GM18907 (cell line): ENCODE measurements at regions not wholly inside any gene's neighbourhood (a gene's known extent, or its start where the extent isn't known, plus 50 kb on each side); places are given as distances from the start of the nearest gene placed in this dataset.
A peak's percentile ranks its signal among the peaks of the same experiment; 100 is the strongest.
"Not testable (repeated sequence)": the region's sequence is repeated elsewhere in the genome, so short reads cannot be mapped to it uniquely, and the experiment has no call there.

Source experiments
- ATAC-seq: cut with Tn5 transposase; IDR thresholded peaks from one replicate; pipeline ENCODE4 v1.9.1; 2021; ENCODE audit warnings: mild to moderate bottlenecking, moderate library complexity; ENCODE audit not compliant: unreplicated experiment

- not testable (repeated sequence) for ATAC-seq
Measured at GRCh38 chr3:194056323-194056722, 79.6 kb upstream of the HES1 start.

DNA sequence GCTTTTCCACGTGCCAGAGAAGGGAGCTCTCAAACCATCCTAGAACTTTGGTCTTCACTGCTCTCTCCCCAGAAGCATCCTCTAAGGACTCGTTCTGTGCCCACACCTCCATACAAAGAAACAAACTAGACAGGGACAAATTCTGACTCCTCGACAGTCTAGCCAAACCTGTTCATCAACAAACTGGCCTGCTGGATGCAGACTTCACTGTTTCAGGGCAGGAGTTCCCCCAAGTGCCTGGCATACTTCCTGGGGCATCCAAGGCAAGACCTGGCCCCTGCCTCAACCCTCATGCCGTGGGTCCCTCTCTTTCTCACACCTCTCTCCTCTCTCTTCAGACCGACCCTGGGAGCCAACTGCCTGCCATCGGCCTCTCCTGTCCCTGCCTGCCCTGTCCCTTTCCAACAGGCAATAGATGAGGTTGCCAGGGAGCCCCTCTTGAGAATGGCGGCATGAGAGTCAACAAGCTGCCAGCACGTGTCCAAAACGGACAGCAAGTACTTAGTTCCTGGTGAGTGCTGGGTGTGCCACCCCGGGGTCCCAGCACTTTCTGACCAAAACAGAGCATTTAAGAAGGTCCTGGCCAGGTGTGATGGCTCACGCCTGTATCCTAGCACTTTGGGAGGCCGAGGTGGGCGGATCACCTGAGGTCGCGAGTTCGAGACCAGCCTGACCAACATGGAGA is 79.1 kb upstream of the HES1 start:
- no peak for ATAC-seq

GRCh38 chr3:194057570-194058188 is 78.3 kb upstream of the HES1 start:
- no peak for ATAC-seq

GRCh38 chr3:194058189-194058571 is 77.8 kb upstream of the HES1 start:
- ATAC-seq: peak; percentile 70

DNA sequence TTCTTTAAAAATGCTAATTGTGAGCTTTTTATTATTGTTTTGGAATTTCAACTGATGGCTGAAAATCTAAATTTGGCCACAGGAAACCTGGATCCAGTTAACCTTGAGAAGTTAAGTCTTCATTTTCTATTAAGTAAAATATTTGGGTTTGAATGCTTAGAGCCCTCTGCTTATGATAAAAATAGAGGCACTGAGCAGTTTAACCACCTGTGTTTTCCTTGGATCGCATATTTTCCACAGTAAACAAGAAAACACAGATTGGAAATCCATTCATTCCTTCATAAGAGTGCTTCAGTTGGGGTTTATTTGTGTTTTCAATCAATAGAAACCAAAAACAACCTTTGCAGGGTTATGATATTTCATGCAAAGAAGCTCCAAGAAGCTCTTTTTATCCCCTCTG is 77.2 kb upstream of the HES1 start:
- ATAC-seq: no peak

DNA sequence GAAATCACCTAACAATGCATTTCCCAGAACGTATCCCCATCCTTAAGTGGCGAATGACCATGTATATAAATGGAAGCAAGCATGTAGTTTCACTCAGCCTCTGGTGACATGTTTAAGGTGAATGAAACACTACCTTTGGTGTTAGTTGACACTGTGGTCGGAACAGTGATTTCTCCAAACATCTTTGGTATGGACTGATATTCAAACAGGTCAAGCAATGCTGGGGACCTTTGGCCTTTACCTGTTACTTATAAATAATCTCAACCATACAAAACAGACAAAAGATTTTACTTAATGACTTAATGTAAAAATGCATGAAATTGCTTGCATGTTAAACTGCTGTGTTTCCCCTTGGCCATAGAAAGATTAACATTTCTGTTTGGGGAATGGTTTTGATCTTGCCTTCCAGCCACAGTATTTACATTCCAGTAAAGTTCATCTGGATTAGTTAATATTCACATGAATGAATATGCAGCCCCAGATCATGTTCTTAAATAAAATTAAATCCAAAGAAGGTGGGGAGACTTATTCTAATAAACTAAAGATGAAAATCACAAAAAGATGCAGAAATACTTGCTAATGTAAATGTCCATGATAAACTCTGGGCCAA is 74.4 kb upstream of the HES1 start:
- ATAC-seq: no peak

GRCh38 chr3:194062830-194063229 is 73.1 kb upstream of the HES1 start:
- ATAC-seq: no peak

GRCh38 chr3:194064380-194065332 is 71.3 kb upstream of the HES1 start:
- no peak for ATAC-seq

DNA sequence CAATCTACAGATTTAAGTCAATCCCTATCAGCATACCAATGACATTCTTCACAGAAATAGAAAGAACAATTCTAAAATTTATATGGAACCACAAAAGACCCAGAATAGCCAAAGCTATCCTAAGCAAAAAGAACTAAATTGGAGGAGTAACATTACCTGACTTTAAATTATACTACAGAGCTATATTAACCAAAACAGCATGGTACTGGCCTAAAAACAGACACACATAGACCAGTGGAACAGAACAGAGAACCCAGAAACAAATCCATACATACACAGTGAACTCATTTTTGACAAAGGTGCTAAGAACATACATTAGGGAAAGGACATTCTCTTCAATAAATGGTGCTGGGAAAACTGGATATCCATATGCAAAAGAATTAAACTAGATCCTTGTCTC is 68.6 kb upstream of the HES1 start:
- not testable (repeated sequence) for ATAC-seq

DNA sequence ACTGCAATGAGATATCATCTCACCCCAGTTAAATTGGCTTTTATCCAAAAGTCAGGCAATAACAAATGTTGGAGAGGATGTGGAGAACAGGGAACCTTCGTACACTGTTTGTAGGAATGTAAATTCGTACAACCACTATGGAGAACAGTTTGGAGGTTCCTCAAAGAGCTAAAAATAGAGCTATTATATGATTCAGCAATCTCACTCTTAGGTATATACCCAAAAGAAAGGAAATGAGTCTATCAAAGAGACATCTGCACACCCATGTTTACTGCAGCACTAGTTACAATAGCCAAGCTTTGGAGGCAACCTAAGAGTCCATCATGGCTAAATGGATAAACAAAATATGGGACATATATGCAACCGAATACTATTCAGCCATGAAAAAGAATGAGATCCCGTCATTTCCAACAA is 68.0 kb upstream of the HES1 start:
- no peak for ATAC-seq

GRCh38 chr3:194069421-194070219 is 66.3 kb upstream of the HES1 start:
- no peak for ATAC-seq

DNA sequence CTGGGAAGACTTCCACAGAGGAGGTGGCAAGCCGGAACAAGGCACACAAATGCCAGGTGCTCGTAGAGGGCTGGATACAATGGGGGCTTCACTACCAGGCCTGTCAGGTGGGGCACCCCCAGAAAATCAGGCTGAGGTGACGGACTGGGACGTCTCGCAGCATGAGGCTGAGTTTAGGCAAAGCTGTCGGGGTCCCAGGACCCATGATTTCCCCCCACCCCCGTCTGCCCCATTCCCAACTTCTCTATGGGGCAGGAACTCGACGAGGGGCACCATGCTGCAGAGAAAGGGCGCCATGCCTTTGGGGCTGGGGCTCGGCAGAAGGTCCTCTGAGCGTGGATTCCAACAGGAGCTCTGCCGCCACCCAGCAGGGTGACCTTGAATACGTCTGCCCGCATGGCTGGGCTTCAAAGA is 65.7 kb upstream of the HES1 start:
- no peak for ATAC-seq

DNA sequence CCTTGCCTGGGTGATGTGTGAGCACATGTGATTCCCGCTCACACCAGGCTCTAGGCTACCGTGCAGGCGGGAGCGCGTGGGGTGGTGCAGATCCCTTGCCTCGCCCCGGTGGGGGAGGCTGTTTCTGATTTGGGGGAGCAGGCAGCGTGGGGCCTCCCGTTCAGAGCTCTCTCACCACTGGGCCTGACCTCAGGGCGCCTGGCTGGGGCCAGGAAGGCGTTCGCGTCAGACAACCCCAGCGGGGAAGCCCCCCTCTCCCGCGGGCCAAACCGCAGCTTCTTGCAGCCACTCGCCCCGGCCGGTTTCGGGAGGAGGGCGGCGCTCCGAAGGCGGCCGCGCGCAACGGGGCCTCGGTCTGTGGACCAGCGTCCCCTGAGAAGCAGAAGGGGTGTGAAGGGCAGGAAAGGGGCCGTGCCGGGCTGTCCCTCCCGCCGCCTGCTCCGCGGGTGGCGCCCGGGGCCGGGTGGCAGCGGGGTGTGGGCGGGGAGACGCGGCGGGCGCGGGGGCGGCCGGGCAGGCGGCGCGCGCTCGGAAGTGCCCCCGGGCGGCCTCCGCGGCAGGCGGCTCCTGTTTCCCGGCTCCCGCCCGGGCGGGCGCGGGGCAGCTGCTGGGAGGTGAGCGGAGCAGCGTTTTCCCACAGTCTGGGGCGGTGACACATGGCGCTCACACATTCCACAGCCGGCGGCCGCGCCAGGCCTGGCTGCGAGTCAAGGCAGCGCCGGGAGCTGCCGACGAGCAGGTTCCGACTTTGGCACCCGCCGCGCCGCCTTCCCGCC is 65.1 kb upstream of the HES1 start:
- ATAC-seq: peak; percentile 92

- ATAC-seq: no peak
Measured at GRCh38 chr3:194072097-194072428, 63.9 kb upstream of the HES1 start.

DNA sequence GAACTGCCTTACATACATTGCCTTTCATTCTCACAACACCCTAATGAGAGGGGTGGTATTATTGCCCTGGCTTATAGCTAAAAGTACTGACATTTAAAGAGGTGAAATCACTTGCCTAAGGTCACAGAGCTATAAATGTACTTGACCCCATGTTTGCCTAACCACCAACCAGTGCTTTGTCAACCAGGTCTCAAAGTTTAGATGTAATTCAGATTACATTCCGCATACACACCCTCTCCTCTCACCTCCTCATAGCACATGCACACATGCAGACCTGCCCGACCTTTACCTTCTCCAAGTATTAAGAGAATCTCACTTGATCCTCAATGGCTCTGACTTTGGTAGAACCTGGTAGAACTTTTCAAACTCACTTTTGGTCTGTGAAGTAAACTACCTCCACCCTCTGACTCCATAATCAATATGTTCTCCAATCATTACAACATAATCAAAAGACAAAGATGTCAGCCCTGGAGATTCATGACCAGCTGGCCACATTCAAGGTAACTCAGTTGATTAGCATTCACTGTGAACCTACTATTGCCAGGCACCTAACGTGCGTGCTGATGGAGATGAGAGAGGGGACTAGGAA is 63.2 kb upstream of the HES1 start:
- ATAC-seq: no peak

DNA sequence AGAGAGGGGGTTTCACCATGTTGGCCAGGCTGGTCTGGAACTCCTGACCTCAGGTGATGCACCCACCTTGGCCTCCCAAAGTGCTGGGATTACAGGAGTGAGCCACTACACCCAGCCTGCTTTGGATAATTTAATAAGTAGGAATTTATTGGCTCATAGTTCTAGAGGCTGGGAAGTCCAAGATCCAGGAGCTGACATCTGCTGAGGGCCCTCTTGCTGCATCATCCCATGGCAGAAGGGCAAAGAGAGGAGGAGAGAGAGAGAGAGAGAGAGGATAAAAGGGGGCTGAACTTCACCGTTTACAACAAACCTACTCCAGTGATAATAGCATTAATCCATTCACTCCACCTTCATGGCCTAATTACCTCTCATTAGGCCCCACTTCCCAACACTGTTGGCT is 62.0 kb upstream of the HES1 start:
- ATAC-seq: no peak

GRCh38 chr3:194075088-194075615 is 60.8 kb upstream of the HES1 start:
- no peak for ATAC-seq

DNA sequence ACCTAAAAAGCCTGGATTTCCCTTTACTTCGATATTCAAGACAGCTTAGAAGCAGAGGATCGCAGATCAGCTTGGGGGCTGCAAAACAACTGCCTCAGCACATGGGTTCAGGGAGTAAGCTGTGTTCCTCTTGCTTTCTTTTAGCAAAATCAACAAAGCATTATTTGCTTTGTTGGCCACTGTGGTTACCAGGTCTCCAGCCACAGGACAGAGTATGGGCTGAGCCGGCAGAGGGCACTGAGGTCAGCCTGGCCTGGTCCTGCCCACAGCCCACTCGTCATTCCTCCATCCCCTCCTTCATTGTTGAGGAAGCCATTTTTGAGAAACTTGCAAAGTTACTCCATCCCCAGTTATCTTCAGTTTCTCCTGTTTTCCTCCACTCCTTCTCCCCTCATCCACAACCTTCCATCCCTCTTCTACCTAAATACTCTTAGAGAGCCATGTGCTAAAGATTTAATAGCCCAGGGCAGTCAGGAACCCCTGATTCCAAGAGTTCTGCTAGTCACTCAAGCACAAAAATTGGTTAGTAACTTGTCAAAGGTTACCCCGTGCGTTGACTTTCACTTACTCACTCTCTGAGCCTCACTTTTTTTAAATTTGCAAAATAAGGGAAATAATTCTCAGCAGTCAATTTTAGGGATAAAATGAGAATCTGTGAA is 60.0 kb upstream of the HES1 start:
- ATAC-seq: no peak

DNA sequence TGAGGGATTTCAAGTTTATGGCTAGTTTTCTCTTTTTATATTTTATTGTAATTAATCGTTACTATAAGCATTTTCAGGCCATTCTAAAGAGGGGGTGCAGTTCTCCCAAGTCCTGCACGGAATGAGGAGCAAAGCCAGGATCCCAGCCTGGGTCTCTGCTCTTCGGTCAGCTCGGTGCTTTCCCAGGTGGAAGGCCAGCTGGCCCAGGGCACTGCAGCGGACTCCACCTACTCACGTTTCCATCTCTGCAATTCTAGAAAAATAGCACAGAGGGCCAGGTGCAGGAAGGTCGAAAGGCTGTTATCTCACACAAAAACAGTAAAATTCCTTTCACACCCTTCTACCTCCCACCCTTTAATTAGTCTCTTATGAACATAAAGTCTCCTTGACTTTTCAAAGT is 59.5 kb upstream of the HES1 start:
- ATAC-seq: no peak
